NB4 (cell line): ENCODE measurements at regions not wholly inside any gene's neighbourhood (a gene's known extent, or its start where the extent isn't known, plus 50 kb on each side); places are given as distances from the start of the nearest gene placed in this dataset.

ENCODE experiments used
- DNase-seq: peaks from one replicate; pipeline ENCODE4 v3.0.0; 2010; ENCODE audit warnings: low read depth
- H3K4me3 ChIP-seq: one replicate; pipeline ENCODE4 v1.5.1; 2011; ENCODE audit warnings: mild to moderate bottlenecking, low read depth, low read length, moderate library complexity
- CTCF ChIP-seq: IDR thresholded peaks from one replicate; pipeline ENCODE4 v1.5.1; 2012; ENCODE audit warnings: low read depth, low read length
- MAX ChIP-seq: IDR thresholded peaks from 2 replicates; pipeline ENCODE4 v1.6.1; 2011; ENCODE audit warnings: low read depth, low read length
- MYC ChIP-seq: IDR thresholded peaks from 2 replicates; pipeline ENCODE4 v1.6.1; 2011; ENCODE audit warnings: low read depth, low read length
- POLR2A ChIP-seq: IDR thresholded peaks from 2 replicates; pipeline ENCODE4 v1.6.1; 2011; ENCODE audit warnings: mild to moderate bottlenecking; ENCODE audit not compliant: insufficient read length; ENCODE audit errors: extremely low read depth

GRCh38 chr1:81314513-81315233, 486.1 kb upstream of the ADGRL2 start:
- no peak for DNase-seq
- no peak for TF ChIP-seq CTCF
- TF ChIP-seq MAX, result no peak
- TF ChIP-seq POLR2A, result no peak
- TF ChIP-seq MYC, result no peak
- no peak overlapping the region for H3K4me3 ChIP-seq

GRCh38 chr1:81313289-81313688, 487.4 kb upstream of the ADGRL2 start:
- TF ChIP-seq MYC (no peak), CTCF (no peak), MAX (no peak), POLR2A (no peak)
- no peak overlapping the region for H3K4me3 ChIP-seq
- DNase-seq, result no peak

- H3K4me3 ChIP-seq, result no peak overlapping the region
- TF ChIP-seq CTCF (no peak), MYC (no peak), MAX (no peak), POLR2A (no peak)
- no peak for DNase-seq
Measured at GRCh38 chr1:81312272-81312754, 488.4 kb upstream of the ADGRL2 start.

GRCh38 chr1:81310250-81310649, 490.5 kb upstream of the ADGRL2 start:
- no peak overlapping the region for H3K4me3 ChIP-seq
- TF ChIP-seq MYC, result no peak
- no peak for TF ChIP-seq MAX
- TF ChIP-seq POLR2A, result no peak
- no peak for DNase-seq

- no peak for DNase-seq
- no peak for TF ChIP-seq MYC
- TF ChIP-seq MAX, result no peak
- TF ChIP-seq POLR2A, result no peak
- TF ChIP-seq CTCF, result no peak
- no peak overlapping the region for H3K4me3 ChIP-seq
Measured at GRCh38 chr1:81308191-81308590, 492.5 kb upstream of the ADGRL2 start.

GRCh38 chr1:81307786-81308185, 492.9 kb upstream of the ADGRL2 start:
- H3K4me3 ChIP-seq, result no peak overlapping the region
- no peak for DNase-seq
- TF ChIP-seq MAX (no peak), CTCF (no peak)
